ENCODE measurements at regions not wholly inside any gene's neighbourhood (a gene's known extent, or its start where the extent isn't known, plus 50 kb on each side); places are given as distances from the start of the nearest gene placed in this dataset.

DNA sequence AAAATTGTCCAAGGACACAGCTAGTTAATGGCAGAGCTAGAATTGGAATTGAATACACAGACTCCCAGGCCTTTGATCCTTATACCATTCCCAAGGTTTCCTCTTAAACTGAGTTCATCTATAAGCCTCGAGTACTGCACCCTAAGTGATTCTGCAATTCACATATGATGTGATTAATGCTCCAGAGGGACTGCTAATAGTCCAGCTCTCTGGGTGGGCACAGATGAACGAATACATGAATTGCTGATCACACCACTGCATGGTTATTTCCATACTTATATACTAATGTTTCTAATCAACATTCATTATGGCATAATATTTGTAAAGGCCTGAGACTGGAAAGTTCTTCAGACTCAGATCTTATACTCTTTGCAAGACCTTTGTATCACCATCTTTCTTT lies 101.8 kb downstream of the NUFIP1 start:
- no peak overlapping the region for H3K9ac ChIP-seq (ENCODE audit: insufficient read depth, low read depth, low read length)
- BruUV-seq (replicated peaks) = no TSS peak
- 8% methylated on average over 2 of the region's 2 CpGs for WGBS (ENCODE audit: low lambda C conversion rate)
- FAIRE-seq (no peak), DNase-seq (ENCODE audit: low spot score) (no peak), ATAC-seq (peak; percentile 35; the same call in 2 of the 3 replicates)
- no peaks in the 10 kb centered on the region for H3K9me3 ChIP-seq (ENCODE audit: low read length)
- ChIA-PET CTCF (ENCODE audit: low intra/inter-chr PET ratio, low total read pairs) (no interaction called here), POLR2A (no interaction called here)
- H3K27ac ChIP-seq (ENCODE audit: extremely low read length, insufficient read depth, low read length) = no peak overlapping the region
- H3K79me2 ChIP-seq (ENCODE audit: insufficient read depth, low read length) = no peaks in the 10 kb centered on the region
- no peaks in the 10 kb centered on the region for H4K20me1 ChIP-seq (ENCODE audit: insufficient read depth, low read length)
- H3K4me2 ChIP-seq (ENCODE audit: low read depth, low read length) = no peak overlapping the region
- H3K4me3 ChIP-seq (replicated peaks in 1 of 3; ENCODE audit: insufficient read depth in 1 of 3, low read depth in 2 of 3, low read length in 3 of 3) = no peak overlapping the region
- TF ChIP-seq PHB2 (IDR thresholded peaks at IDR 0.05; ENCODE audit: partially characterized antibody) (no peak), ASH2L (IDR thresholded peaks at IDR 0.05; ENCODE audit: insufficient read length, low read depth, low read length) (no peak), ZNF883 (CRISPR knock-in tag; IDR thresholded peaks at IDR 0.05; ENCODE audit: not compliant biosample characterization) (no peak), JUN (CRISPR knock-in tag; IDR thresholded peaks at IDR 0.05) (no peak)
- TF ChIP-seq, protein P1, sequence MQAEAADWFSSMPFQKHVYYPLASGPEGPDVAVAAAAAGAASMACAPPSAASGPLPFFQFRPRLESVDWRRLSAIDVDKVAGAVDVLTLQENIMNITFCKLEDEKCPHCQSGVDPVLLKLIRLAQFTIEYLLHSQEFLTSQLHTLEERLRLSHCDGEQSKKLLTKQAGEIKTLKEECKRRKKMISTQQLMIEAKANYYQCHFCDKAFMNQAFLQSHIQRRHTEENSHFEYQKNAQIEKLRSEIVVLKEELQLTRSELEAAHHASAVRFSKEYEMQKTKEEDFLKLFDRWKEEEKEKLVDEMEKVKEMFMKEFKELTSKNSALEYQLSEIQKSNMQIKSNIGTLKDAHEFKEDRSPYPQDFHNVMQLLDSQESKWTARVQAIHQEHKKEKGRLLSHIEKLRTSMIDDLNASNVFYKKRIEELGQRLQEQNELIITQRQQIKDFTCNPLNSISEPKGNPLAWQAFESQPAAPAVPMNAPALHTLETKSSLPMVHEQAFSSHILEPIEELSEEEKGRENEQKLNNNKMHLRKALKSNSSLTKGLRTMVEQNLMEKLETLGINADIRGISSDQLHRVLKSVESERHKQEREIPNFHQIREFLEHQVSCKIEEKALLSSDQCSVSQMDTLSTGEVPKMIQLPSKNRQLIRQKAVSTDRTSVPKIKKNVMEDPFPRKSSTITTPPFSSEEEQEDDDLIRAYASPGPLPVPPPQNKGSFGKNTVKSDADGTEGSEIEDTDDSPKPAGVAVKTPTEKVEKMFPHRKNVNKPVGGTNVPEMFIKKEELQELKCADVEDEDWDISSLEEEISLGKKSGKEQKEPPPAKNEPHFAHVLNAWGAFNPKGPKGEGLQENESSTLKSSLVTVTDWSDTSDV (CRISPR knock-in tag; IDR thresholded peaks at IDR 0.05) = no peak
- intact Hi-C loops (cut with micrococcal nuclease; ENCODE audit: unreplicated experiment) (no loop called here), in situ Hi-C loops (cut with HindIII; ENCODE audit: extremely low pct_ligation_motif_present, low pct_unique_long_range_greater_than_20kb) (no loop called here)
- H3K4me1 ChIP-seq (ENCODE audit: insufficient read depth, low read length) = peaks cover 25% of the 10 kb centered on the region
- H3K36me3 ChIP-seq (replicated peaks in 1 of 2; ENCODE audit: control insufficient read depth in 1 of 2, insufficient read depth in 2 of 2, low read length in 2 of 2) = no peaks in the 10 kb centered on the region
- no peak overlapping the region for H2AFZ ChIP-seq (ENCODE audit: low read length)
- no peaks in the 10 kb centered on the region for H3K27me3 ChIP-seq (ENCODE audit: control insufficient read depth in 1 of 2, insufficient read depth in 2 of 2, low read length in 2 of 2)

DNA sequence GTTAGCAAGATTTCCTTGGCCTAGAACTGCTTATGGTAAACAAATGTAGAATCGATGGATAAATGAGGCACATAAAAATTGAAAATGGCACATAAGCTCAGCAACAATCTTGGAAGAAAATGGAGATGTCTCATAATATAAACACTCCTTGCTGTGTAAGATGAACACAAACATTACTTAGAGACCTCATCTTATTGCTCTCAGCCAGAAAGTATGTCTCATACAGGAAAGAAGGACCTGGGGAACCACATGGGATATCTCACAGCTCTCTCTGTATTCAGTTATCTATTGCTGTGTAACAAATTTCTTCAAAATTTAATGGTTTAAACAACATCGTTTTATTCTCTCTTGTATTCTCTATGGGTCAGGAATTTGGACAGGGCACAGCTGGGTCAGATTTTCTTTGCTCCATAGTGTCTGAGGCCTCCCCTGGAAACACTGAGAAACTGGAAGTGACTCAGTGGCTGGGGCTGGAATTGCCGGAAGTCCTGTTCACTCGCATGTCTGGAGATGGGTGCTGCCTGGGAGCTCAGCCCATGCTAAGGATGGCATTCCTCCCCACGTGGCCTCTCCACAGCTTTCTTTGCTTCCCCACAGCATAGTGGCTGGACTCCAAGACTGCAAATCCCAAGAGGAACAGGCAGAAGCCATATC lies 105.1 kb downstream of the NUFIP1 start:
- peaks cover 14% of the 10 kb centered on the region for H3K4me1 ChIP-seq (ENCODE audit: insufficient read depth, low read length)
- WGBS (ENCODE audit: low lambda C conversion rate) = 28% methylated on average over 4 of the region's 5 CpGs
- no peak overlapping the region for H2AFZ ChIP-seq (ENCODE audit: low read length)
- no peak overlapping the region for H3K4me2 ChIP-seq (ENCODE audit: low read depth, low read length)
- H3K36me3 ChIP-seq (replicated peaks in 1 of 2; ENCODE audit: control insufficient read depth in 1 of 2, insufficient read depth in 2 of 2, low read length in 2 of 2) = no peaks in the 10 kb centered on the region
- ChIA-PET POLR2A (no interaction called here), CTCF (ENCODE audit: low intra/inter-chr PET ratio, low total read pairs) (no interaction called here)
- H3K9ac ChIP-seq (ENCODE audit: insufficient read depth, low read depth, low read length) = no peak overlapping the region
- H3K4me3 ChIP-seq (replicated peaks in 1 of 3; ENCODE audit: insufficient read depth in 1 of 3, low read depth in 2 of 3, low read length in 3 of 3) = no peak overlapping the region
- H3K9me3 ChIP-seq (ENCODE audit: low read length) = no peaks in the 10 kb centered on the region
- DNase-seq (ENCODE audit: low spot score) (no peak), ATAC-seq (peak; percentile 40; the same call in 1 of the 3 replicates), FAIRE-seq (no peak)
- no peak overlapping the region for H3K27ac ChIP-seq (ENCODE audit: extremely low read length, insufficient read depth, low read length)
- no TSS peak for BruUV-seq (replicated peaks)
- no peaks in the 10 kb centered on the region for H3K79me2 ChIP-seq (ENCODE audit: insufficient read depth, low read length)
- intact Hi-C loops (cut with micrococcal nuclease; ENCODE audit: unreplicated experiment) = no loop called here
- in situ Hi-C loops (cut with HindIII; ENCODE audit: extremely low pct_ligation_motif_present, low pct_unique_long_range_greater_than_20kb) = no loop called here
- no peaks in the 10 kb centered on the region; a peak in 1 of 5 replicates for H3K27me3 ChIP-seq (ENCODE audit: control insufficient read depth in 1 of 2, insufficient read depth in 2 of 2, low read length in 2 of 2)
- no peaks in the 10 kb centered on the region for H4K20me1 ChIP-seq (ENCODE audit: insufficient read depth, low read length)
- TF ChIP-seq U2AF1 (optimal IDR thresholded peaks at IDR 0.05; ENCODE audit: low read depth, low read length) (no peak), ZMYM3 (CRISPR knock-in tag; IDR thresholded peaks at IDR 0.05) (no peak), ZNF552 (CRISPR knock-in tag; IDR thresholded peaks at IDR 0.05; ENCODE audit: borderline replicate concordance) (no peak), ISL2 (CRISPR knock-in tag; IDR thresholded peaks at IDR 0.05) (no peak), ZNF577 (CRISPR knock-in tag; IDR thresholded peaks at IDR 0.05; ENCODE audit: borderline replicate concordance, low read depth) (no peak), NR2F2 (IDR thresholded peaks at IDR 0.05; ENCODE audit: borderline replicate concordance, low read depth) (no peak), ZNF496 (CRISPR knock-in tag; IDR thresholded peaks at IDR 0.05; ENCODE audit: insufficient replicate concordance) (no peak)
- TF ChIP-seq, protein P2, sequence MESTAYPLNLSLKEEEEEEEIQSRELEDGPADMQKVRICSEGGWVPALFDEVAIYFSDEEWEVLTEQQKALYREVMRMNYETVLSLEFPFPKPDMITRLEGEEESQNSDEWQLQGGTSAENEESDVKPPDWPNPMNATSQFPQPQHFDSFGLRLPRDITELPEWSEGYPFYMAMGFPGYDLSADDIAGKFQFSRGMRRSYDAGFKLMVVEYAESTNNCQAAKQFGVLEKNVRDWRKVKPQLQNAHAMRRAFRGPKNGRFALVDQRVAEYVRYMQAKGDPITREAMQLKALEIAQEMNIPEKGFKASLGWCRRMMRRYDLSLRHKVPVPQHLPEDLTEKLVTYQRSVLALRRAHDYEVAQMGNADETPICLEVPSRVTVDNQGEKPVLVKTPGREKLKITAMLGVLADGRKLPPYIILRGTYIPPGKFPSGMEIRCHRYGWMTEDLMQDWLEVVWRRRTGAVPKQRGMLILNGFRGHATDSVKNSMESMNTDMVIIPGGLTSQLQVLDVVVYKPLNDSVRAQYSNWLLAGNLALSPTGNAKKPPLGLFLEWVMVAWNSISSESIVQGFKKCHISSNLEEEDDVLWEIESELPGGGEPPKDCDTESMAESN (CRISPR knock-in tag; conservative IDR thresholded peaks at IDR 0.05) = no peak
- TF ChIP-seq, protein P3, sequence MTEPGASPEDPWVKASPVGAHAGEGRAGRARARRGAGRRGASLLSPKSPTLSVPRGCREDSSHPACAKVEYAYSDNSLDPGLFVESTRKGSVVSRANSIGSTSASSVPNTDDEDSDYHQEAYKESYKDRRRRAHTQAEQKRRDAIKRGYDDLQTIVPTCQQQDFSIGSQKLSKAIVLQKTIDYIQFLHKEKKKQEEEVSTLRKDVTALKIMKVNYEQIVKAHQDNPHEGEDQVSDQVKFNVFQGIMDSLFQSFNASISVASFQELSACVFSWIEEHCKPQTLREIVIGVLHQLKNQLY (CRISPR knock-in tag; IDR thresholded peaks at IDR 0.05) = no peak
